Osteoblast (primary cell): ENCODE measurements at regions not wholly inside any gene's neighbourhood (a gene's known extent, or its start where the extent isn't known, plus 50 kb on each side); places are given as distances from the start of the nearest gene placed in this dataset.

Experiments used
- DNase-seq: peaks from one replicate; pipeline ENCODE4 v3.0.0; 2011; ENCODE audit warnings: low spot score, mixed read lengths; ENCODE audit not compliant: insufficient read length; ENCODE audit errors: missing footprints
- H2AFZ ChIP-seq: 2 replicates; pipeline ENCODE4 v1.6.0; 2011; ENCODE audit warnings: mild to moderate bottlenecking, low read length
- H3K27ac ChIP-seq: 2 replicates; pipeline ENCODE4 v1.5.1; 2011; ENCODE audit warnings: mild to moderate bottlenecking, low read depth, low read length, moderate library complexity
- H3K27me3 ChIP-seq: 2 replicates; pipeline ENCODE4 v1.6.0; 2012; ENCODE audit warnings: mild to moderate bottlenecking, control low read depth, inconsistent platforms, low read length, moderate library complexity; ENCODE audit not compliant: insufficient read depth
- H3K36me3 ChIP-seq: 2 replicates; pipeline ENCODE4 v1.5.1; 2011; ENCODE audit warnings: mild to moderate bottlenecking, low read length, control low read depth, moderate library complexity; ENCODE audit not compliant: insufficient read depth
- H3K4me1 ChIP-seq: 2 replicates; pipeline ENCODE4 v1.5.1; 2011; ENCODE audit warnings: mild to moderate bottlenecking, low read length, control low read depth, moderate library complexity; ENCODE audit not compliant: insufficient read depth
- H3K4me2 ChIP-seq: 2 replicates; pipeline ENCODE4 v1.6.0; 2011; ENCODE audit warnings: mild to moderate bottlenecking, low read length; ENCODE audit not compliant: insufficient read depth
- H3K4me3 ChIP-seq: fragments of 200-600 bp; sonication (generic); 3 replicates; pipeline ENCODE4 v1.5.1; 2012; ENCODE audit warnings: mild to moderate bottlenecking, low read length, inconsistent platforms; ENCODE audit not compliant: insufficient read depth
- H3K79me2 ChIP-seq: 2 replicates; pipeline ENCODE4 v1.6.0; 2012; ENCODE audit warnings: mild to moderate bottlenecking, low read length, control low read depth, inconsistent platforms; ENCODE audit not compliant: insufficient read depth
- H3K9me3 ChIP-seq: 2 replicates; pipeline ENCODE4 v1.5.1; 2011; ENCODE audit warnings: low read depth, low read length, control low read depth
- H4K20me1 ChIP-seq: 2 replicates; pipeline ENCODE4 v1.6.0; 2012; ENCODE audit warnings: mild to moderate bottlenecking, low read length, control low read depth; ENCODE audit not compliant: insufficient read depth
- CTCF ChIP-seq: IDR thresholded peaks from 2 replicates; pipeline ENCODE4 v1.5.1; 2011; ENCODE audit warnings: mild to moderate bottlenecking, low read depth, low read length, moderate library complexity; ENCODE audit errors: extremely low read depth

GRCh38 chr9:25543806-25544205 lies 134.4 kb downstream of the TUSC1 start:
- no peaks in the 10 kb centered on the region for H3K27me3 ChIP-seq
- H3K27ac ChIP-seq, result no peak overlapping the region
- no peaks in the 10 kb centered on the region for H3K9me3 ChIP-seq
- no peak overlapping the region for H2AFZ ChIP-seq
- no peak for TF ChIP-seq CTCF
- H3K4me3 ChIP-seq, result no peak overlapping the region
- H3K79me2 ChIP-seq, result no peaks in the 10 kb centered on the region
- H3K4me1 ChIP-seq, result no peaks in the 10 kb centered on the region
- DNase-seq, result no peak
- no peak overlapping the region for H3K4me2 ChIP-seq
- H3K36me3 ChIP-seq, result no peaks in the 10 kb centered on the region
- H4K20me1 ChIP-seq, result no peaks in the 10 kb centered on the region

GRCh38 chr9:25542319-25542718 lies 135.9 kb downstream of the TUSC1 start:
- Histone ChIP-seq H3K4me2 (no peak overlapping the region), H3K36me3 (no peaks in the 10 kb centered on the region), H3K27me3 (no peaks in the 10 kb centered on the region), H2AFZ (no peak overlapping the region), H3K79me2 (no peaks in the 10 kb centered on the region), H3K4me1 (no peaks in the 10 kb centered on the region), H3K27ac (no peak overlapping the region), H3K4me3 (no peak overlapping the region), H3K9me3 (no peaks in the 10 kb centered on the region), H4K20me1 (no peaks in the 10 kb centered on the region)
- no peak for TF ChIP-seq CTCF
- DNase-seq, result no peak

GRCh38 chr9:25537808-25538207 lies 140.4 kb downstream of the TUSC1 start:
- TF ChIP-seq CTCF, result no peak
- no peaks in the 10 kb centered on the region for H3K27me3 ChIP-seq
- no peaks in the 10 kb centered on the region for H3K36me3 ChIP-seq
- DNase-seq, result no peak
- H3K9me3 ChIP-seq, result no peaks in the 10 kb centered on the region
- no peak overlapping the region for H3K4me2 ChIP-seq
- H3K27ac ChIP-seq, result no peak overlapping the region
- no peak overlapping the region for H2AFZ ChIP-seq
- H3K79me2 ChIP-seq, result no peaks in the 10 kb centered on the region
- no peaks in the 10 kb centered on the region for H3K4me1 ChIP-seq
- H4K20me1 ChIP-seq, result no peaks in the 10 kb centered on the region
- no peak overlapping the region for H3K4me3 ChIP-seq

GRCh38 chr9:25519286-25519685 lies 159.0 kb downstream of the TUSC1 start:
- Histone ChIP-seq H3K27ac (no peak overlapping the region), H2AFZ (no peak overlapping the region), H3K36me3 (no peaks in the 10 kb centered on the region), H3K4me1 (no peaks in the 10 kb centered on the region), H3K79me2 (no peaks in the 10 kb centered on the region), H3K4me2 (no peak overlapping the region), H3K9me3 (no peaks in the 10 kb centered on the region), H3K27me3 (no peaks in the 10 kb centered on the region), H3K4me3 (no peak overlapping the region), H4K20me1 (no peaks in the 10 kb centered on the region)
- no peak for TF ChIP-seq CTCF
- DNase-seq, result no peak
